ENCODE measurements at regions not wholly inside any gene's neighbourhood (a gene's known extent, or its start where the extent isn't known, plus 50 kb on each side); places are given as distances from the start of the nearest gene placed in this dataset.
"Not testable (repeated sequence)": the region's sequence is repeated elsewhere in the genome, so short reads cannot be mapped to it uniquely, and the experiment has no call there.

- DNase-seq (ENCODE audit: low read depth in 2 of 2), result no peak
Observed at GRCh38 chr2:58788402-58788801, 547.3 kb upstream of the FANCL start.

GRCh38 chr2:58770846-58771245 lies 529.7 kb upstream of the FANCL start:
- no peak for DNase-seq (ENCODE audit: low read depth in 2 of 2)

DNA sequence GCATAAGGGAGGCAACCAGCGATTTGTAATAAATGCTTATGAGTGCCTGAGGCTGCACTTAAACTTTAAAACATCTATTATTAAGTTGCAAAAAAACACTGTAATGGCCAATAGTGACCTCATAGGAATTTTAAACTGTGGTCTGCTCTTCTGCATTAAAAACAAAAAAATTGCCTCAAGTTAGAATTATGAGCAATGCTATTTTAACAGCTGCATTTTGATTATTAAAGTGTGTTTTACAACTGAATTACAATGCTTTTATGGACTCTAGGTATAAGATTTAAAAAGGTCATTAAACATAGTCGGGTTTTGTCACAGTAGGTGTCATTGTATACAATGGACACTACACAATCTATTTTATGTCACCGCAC lies 528.7 kb upstream of the FANCL start:
- DNase-seq (ENCODE audit: low read depth in 2 of 2), result no peak

DNA sequence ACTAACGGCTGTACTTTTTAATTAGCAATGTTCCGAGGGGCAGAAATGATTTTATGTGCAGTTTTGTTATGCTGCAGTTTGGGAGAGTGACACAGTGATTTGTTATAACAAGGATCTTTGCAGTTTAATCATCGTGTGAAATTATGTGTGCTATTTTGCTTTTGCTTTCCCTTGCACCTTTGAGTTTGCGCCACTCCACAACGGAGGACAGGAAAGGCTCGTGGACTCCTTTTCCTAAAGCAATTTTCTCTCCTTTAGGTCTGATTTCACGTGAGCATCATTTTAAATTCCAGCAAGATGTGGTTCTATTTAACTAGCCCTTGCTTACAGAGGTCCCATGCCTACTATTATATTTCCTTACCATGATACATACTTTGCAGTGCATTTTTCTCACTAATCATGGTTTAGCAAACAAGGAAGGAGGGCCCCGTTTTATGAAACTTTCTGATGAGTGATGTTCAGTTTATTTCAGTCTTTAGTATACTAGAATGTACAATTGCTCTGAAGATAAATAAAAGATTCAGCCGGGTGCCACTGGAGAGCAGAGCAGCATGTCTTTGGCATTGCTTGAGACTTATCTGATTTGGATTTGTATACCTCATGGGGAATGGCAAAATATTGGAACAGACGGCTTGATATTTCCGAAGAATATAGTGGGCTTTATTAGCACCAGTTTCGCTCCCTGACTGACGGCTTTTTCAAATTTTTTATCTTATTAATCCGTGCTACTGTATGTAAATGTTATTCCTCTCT lies 528.2 kb upstream of the FANCL start:
- no peak for DNase-seq (ENCODE audit: low read depth in 2 of 2)

- DNase-seq (ENCODE audit: low read depth in 2 of 2), result no peak
Observed at GRCh38 chr2:58768715-58769080, 527.6 kb upstream of the FANCL start.

GRCh38 chr2:58767828-58768714 lies 526.9 kb upstream of the FANCL start:
- DNase-seq (ENCODE audit: low read depth in 2 of 2), result no peak

GRCh38 chr2:58764338-58765104 lies 523.4 kb upstream of the FANCL start:
- no peak for DNase-seq (ENCODE audit: low read depth in 2 of 2)

DNA sequence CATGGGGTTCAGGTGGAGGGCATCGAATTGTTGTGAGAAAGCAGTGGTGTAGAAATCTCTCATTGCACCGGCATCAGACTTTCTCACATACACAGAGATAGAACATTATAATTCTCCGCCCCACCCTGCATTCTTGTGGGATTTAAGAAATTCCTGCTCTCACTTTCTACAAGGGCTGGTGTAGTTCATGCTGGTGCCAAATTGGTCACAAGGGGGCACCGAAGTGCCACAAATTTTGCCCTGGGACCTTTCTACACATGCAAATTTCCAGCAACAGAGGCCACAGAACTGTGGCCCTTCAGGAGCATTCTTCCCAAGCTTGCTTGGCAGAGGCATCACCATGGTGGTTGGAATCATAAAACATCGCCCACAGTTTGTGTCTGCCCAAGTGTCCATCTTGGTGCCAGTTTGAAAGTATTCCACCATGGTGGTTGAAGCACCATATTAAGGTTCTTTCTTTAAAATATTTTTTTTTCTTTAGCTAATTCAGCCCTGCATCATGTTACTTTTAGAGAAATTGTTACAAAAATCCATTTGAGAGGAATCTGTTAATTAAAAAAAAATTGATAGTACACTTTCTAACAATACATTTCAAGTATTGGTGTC lies 521.2 kb upstream of the FANCL start:
- no peak for DNase-seq (ENCODE audit: low read depth in 2 of 2)

DNA sequence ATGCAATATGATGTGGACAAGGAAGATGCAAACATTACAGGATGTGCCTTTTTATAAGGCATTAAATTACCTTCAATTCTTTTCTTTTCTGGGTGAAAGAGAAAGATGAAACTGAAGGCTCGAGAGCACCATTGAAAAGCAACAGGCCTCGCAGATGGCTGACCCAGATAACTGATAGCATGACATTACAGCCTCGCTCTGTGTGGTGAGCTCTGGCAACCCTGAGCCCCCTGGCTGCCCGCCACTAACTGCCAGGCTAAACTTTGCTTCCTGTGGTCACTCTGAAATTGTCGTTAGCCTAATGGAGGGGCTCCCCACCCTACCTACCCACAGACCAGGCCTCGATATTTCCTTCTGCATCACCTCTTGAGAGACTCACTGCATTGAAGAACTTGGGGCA lies 516.8 kb upstream of the FANCL start:
- DNase-seq (ENCODE audit: low read depth in 2 of 2), result no peak

DNA sequence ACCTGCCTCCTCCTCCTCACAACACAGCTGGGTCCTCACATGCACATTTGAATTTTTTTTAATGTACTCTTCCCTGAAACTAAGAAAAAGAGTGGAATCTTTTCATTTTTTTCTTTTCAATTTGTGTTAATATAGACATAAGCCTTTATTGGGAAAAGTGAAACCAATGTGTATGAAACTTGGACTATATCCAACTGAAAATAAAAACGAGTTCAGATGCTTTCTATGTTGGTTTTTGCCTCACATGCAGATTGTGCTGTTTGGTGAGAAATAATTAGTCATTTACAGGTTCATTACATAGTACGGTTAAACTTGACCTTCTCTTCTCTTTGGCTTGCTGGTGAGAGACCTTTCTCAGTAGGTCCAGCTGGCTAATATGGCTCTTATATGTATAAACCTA lies 515.2 kb upstream of the FANCL start:
- DNase-seq (ENCODE audit: low read depth in 2 of 2), result no peak

DNA sequence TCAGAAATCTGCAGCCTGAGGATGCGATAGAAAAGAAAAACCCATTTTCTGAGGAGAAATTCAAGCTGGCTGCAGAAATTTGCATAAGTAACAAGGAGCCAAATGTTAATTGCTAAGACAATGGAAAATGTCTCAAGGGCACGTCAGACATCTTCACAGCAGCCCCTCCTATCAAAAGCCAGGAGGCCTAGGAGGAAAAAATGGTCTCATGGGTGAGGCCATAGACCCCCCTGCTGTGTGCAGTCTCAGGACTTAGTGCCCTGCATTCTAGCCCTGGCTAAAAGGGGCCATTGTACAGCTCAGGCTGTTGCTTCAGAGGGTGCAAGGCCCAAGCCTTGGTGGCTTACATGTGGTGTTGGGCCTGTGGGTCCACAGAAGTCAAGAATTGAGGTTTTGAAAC lies 511.4 kb upstream of the FANCL start:
- not testable (repeated sequence) for DNase-seq (ENCODE audit: low read depth in 2 of 2)

- not testable (repeated sequence) for DNase-seq (ENCODE audit: low read depth in 2 of 2)
Observed at GRCh38 chr2:58751676-58752075, 510.6 kb upstream of the FANCL start.

DNA sequence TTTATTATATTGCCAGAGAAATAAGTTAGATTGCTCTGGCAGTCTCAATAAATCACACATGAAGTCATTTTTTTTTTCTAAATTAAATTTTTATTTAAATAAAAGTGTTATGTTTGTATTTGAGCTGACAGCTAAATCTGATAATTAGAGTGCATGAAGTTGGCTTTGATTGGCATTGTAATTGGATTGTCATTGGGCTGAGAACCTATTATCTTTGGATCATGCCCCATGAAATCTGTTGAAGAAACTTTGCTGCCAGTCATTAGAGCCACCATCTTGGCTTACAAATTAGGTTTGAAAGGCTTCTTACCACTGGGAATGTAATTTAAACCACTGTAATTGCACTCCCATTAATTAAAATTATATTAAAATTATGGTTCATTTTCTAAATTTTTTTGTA lies 507.9 kb upstream of the FANCL start:
- no peak for DNase-seq (ENCODE audit: low read depth in 2 of 2)

DNA sequence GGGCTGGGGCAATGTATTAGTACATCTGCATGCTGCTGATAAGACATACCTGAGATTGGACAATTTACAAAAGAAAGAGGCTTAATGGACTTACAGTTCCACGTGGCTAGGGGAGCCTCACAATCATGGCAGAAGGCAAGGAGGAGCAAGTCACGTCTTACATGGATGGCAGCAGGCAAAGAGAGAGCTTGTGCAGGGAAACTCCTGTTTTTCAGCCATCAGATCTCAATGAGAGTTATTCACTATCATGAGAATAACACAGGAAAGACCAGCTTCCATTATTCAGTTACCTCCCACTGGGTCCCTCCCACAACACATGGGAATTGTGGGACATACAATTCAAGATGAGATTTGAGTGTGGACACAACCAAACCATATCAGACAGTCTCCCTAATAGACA lies 504.2 kb upstream of the FANCL start:
- not testable (repeated sequence) for DNase-seq (ENCODE audit: low read depth in 2 of 2)

- DNase-seq (ENCODE audit: low read depth in 2 of 2), result no peak
Observed at GRCh38 chr2:58740426-58740825, 499.3 kb upstream of the FANCL start.

DNA sequence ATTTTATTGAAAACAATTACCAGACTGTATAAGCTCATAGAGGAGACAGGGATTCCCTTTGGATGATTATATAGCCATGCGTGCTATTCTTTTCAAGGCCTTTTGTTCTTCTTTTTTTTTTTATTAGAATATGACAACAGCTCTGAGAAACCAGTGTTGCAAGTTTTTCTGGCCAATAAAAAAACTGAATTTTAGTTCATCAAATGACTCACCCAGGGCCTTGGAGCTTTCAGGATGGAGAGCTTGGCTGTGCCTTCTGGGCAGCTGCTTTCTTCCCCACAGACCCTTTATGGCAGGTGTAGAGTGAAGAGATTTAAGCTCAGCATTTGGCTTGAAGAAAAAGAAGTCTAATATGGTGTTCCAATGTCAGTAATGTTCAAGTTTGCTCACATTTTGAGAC lies 497.9 kb upstream of the FANCL start:
- DNase-seq (ENCODE audit: low read depth in 2 of 2), result no peak

DNA sequence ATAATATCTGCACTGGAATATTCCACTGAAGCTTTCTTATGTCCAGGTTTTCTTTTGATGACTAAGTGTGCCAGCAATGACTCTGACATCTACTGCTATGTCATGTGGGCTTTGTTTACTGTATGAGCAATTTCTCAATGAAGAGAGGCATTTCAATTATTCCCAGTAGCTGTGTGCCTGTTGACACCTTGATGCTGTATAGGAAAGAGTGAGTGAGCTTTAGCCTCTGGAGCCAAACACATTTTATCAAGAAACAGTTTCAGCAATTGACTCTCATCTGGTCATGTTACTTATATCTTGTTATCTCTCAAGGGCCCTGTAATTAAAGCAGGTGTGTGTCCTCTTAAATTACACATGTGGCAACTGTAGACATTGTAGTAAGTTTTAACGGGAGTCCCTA lies 493.2 kb upstream of the FANCL start:
- DNase-seq (ENCODE audit: low read depth in 2 of 2), result no peak

- no peak for DNase-seq (ENCODE audit: low read depth in 2 of 2)
Observed at GRCh38 chr2:58732999-58733398, 491.9 kb upstream of the FANCL start.

DNA sequence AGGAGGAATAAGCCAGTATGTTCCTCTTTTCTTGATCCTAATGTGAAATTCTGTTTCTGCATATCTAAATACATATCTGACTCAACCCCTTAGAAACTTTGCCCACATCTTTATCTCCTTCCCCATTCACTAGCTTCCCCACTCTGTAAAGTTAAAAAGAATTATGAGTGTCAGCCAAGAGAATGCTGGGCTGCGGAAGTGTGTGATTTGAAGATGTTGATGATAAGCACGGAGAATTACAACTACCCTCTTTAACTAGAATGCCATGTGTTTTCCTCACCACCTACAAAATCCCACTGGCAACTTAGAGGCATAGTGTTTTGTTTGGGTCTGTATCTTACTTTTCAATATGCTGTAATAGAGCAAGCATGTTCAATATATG lies 490.4 kb upstream of the FANCL start:
- no peak for DNase-seq (ENCODE audit: low read depth in 2 of 2)

DNA sequence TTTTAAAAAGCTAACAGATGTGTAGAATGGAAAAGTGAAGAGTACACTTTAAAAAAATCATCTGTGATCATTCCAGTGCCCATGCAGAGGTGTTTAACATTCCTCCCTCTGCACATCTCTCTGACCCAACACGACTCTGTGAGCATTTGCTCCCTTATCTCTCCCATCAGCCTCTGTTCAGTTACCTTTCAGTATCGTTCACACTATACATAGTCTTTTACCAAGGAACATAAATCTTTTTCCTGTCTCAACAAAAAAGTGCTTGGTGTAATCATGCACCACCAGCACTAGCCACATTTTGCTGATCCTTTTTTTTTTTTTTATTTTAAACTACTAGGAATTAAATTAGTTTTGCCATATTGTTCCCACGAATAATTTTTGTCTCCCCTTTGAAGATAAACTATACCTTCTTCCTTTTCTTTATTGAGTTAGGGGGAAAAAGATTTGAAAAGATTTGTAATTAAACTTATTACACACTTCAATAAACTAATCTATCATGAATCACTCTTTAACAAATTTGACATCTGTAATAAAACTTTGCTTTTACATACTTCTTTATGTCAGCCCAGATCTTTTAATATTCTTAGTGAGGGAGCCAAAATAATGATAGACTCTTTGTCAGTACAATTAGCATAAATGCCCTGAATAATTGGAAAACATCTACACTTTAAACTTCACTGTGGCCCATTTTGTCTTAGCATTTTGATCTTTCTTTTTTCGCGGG lies 489.8 kb upstream of the FANCL start:
- no peak for DNase-seq (ENCODE audit: low read depth in 2 of 2)

GRCh38 chr2:58727981-58728656 lies 487.0 kb upstream of the FANCL start:
- no peak for DNase-seq (ENCODE audit: low read depth in 2 of 2)

All from stimulated activated CD8-positive, alpha-beta memory T cell treated with anti-CD3 and anti-CD28 coated beads, Interleukin-15, amount 100 ng/mL, for 4 hours (primary cell).